ENCODE measurements at regions not wholly inside any gene's neighbourhood (a gene's known extent, or its start where the extent isn't known, plus 50 kb on each side); places are given as distances from the start of the nearest gene placed in this dataset.

- Histone ChIP-seq H3K9me3 (ENCODE audit: control insufficient read depth, insufficient read depth, low read length) (no peaks in the 10 kb centered on the region), H3K27ac (ENCODE audit: low read depth, low read length) (peak overlapping the region; percentile 65), H3K4me3 (ENCODE audit: low read depth, low read length) (no peak overlapping the region), H3K27me3 (ENCODE audit: control insufficient read depth, insufficient read depth, low read length) (no peaks in the 10 kb centered on the region)
- no peak for TF ChIP-seq CTCF (IDR thresholded peaks at IDR 0.05; ENCODE audit: low read depth, low read length)
- ChIA-PET POLR2A (interaction anchor here (0.6 to 1.1 kb wide), 6 partner anchors 21 to 224 kb away, joined by 3 to 8 read pairs (median 6); no protein-coding TSS in a partner anchor), CTCF (interaction anchor here (0.6 to 1.2 kb wide), 5 partner anchors 43 to 242 kb away, joined by 3 to 4 read pairs (median 3); partner anchors contain the start of gene GLI2)
- no peak for DNase-seq (ENCODE audit: low read depth, low spot score)
Observed at GRCh38 chr2:120910956-120911951, 175.6 kb downstream of the GLI2 start.

- no peaks in the 10 kb centered on the region for H3K9me3 ChIP-seq (ENCODE audit: control insufficient read depth, insufficient read depth, low read length)
- POLR2A ChIA-PET, result interaction anchor here (0.6 to 1.1 kb wide), 7 partner anchors 22 to 223 kb away, joined by 3 to 8 read pairs (median 5); no protein-coding TSS in a partner anchor
- H3K27me3 ChIP-seq (ENCODE audit: control insufficient read depth, insufficient read depth, low read length), result no peaks in the 10 kb centered on the region
- peak overlapping the region; percentile 65 for H3K27ac ChIP-seq (ENCODE audit: low read depth, low read length)
- no peak for TF ChIP-seq CTCF (IDR thresholded peaks at IDR 0.05; ENCODE audit: low read depth, low read length)
- no peak overlapping the region for H3K4me3 ChIP-seq (ENCODE audit: low read depth, low read length)
- DNase-seq (ENCODE audit: low read depth, low spot score), result peak; percentile 32
- CTCF ChIA-PET, result interaction anchor here (0.6 to 1.2 kb wide), 5 partner anchors 44 to 241 kb away, joined by 3 to 4 read pairs (median 3); partner anchors contain the start of gene GLI2
Observed at GRCh38 chr2:120912101-120912985, 176.7 kb downstream of the GLI2 start.

GRCh38 chr2:120913972-120914838, 178.5 kb downstream of the GLI2 start:
- Histone ChIP-seq H3K9me3 (ENCODE audit: control insufficient read depth, insufficient read depth, low read length) (no peaks in the 10 kb centered on the region), H3K27ac (ENCODE audit: low read depth, low read length) (peak overlapping the region; percentile 70), H3K4me3 (ENCODE audit: low read depth, low read length) (no peak overlapping the region), H3K27me3 (ENCODE audit: control insufficient read depth, insufficient read depth, low read length) (no peaks in the 10 kb centered on the region)
- no peak for DNase-seq (ENCODE audit: low read depth, low spot score)
- ChIA-PET CTCF (interaction anchor here (0.5 to 0.6 kb wide), 2 partner anchors 179 to 225 kb away, joined by 4 to 8 read pairs; no protein-coding TSS in a partner anchor), POLR2A (interaction anchor here (0.9 to 1.4 kb wide), 3 partner anchors 94 to 177 kb away, joined by 4 to 5 read pairs (median 4); no protein-coding TSS in a partner anchor)
- TF ChIP-seq CTCF (IDR thresholded peaks at IDR 0.05; ENCODE audit: low read depth, low read length), result no peak

GRCh38 chr2:120914839-120915521, 179.3 kb downstream of the GLI2 start:
- Histone ChIP-seq H3K27me3 (ENCODE audit: control insufficient read depth, insufficient read depth, low read length) (no peaks in the 10 kb centered on the region), H3K9me3 (ENCODE audit: control insufficient read depth, insufficient read depth, low read length) (no peaks in the 10 kb centered on the region), H3K27ac (ENCODE audit: low read depth, low read length) (peak overlapping the region; percentile 70), H3K4me3 (ENCODE audit: low read depth, low read length) (no peak overlapping the region)
- peak; percentile 68 for DNase-seq (ENCODE audit: low read depth, low spot score)
- ChIA-PET POLR2A (interaction anchor here (0.6 to 1.4 kb wide), 4 partner anchors 19 to 178 kb away, joined by 3 to 5 read pairs (median 4); no protein-coding TSS in a partner anchor), CTCF (interaction anchor here (0.5 kb wide), 1 partner anchor 180 kb away, joined by 4 read pairs; no protein-coding TSS in a partner anchor)
- no peak for TF ChIP-seq CTCF (IDR thresholded peaks at IDR 0.05; ENCODE audit: low read depth, low read length)

Data from AG04450 (cell line).